GM23338 (cell line): ENCODE measurements at regions not wholly inside any gene's neighbourhood (a gene's known extent, or its start where the extent isn't known, plus 50 kb on each side); places are given as distances from the start of the nearest gene placed in this dataset.

ENCODE experiments used
- ATAC-seq: fragments of 200-7000 bp; cut with Tn5 transposase; 3 replicates; pipeline ENCODE4 v1.9.1; 2020
- DNase-seq: peaks from one replicate; pipeline ENCODE4 v3.0.0-alpha.2; 2015; ENCODE audit warnings: low spot score
- H2AFZ ChIP-seq: fragments of 200-600 bp; sonication (generic); 2 replicates; pipeline ENCODE4 v1.8.0; 2016; ENCODE audit warnings: antibody characterized with exemption, mild to moderate bottlenecking, moderate library complexity
- H3F3A ChIP-seq: fragments of 200-600 bp; sonication (generic); replicated peaks from 2 replicates; pipeline ENCODE4 v1.8.0; 2017; ENCODE audit warnings: antibody characterized with exemption, mixed run types, low read depth
- H3K27ac ChIP-seq: fragments of 200-600 bp; sonication (generic); 2 replicates; pipeline ENCODE4 v1.6.1; 2016; ENCODE audit warnings: low read depth
- H3K27me3 ChIP-seq: fragments of 200-600 bp; sonication (generic); 2 replicates; pipeline ENCODE4 v1.8.0; 2016; ENCODE audit warnings: mild to moderate bottlenecking, mixed run types, moderate library complexity; ENCODE audit not compliant: insufficient read depth
- H3K36me3 ChIP-seq: fragments of 200-600 bp; sonication (generic); 2 replicates; pipeline ENCODE4 v1.8.0; 2016; ENCODE audit warnings: mild to moderate bottlenecking; ENCODE audit not compliant: insufficient read depth
- H3K4me1 ChIP-seq: fragments of 200-600 bp; sonication (generic); 2 replicates; pipeline ENCODE4 v1.8.0; 2016; ENCODE audit warnings: mild to moderate bottlenecking, moderate library complexity; ENCODE audit not compliant: insufficient read depth
- H3K4me2 ChIP-seq: fragments of 200-600 bp; sonication (generic); 2 replicates; pipeline ENCODE4 v1.7.1; 2017; ENCODE audit warnings: mixed run types
- H3K4me3 ChIP-seq: fragments of 200-600 bp; sonication (generic); 2 replicates; pipeline ENCODE4 v1.6.1; 2016; ENCODE audit warnings: mixed run types
- H3K79me2 ChIP-seq: fragments of 200-600 bp; sonication (generic); replicated peaks from 2 replicates; pipeline ENCODE4 v1.8.0; 2017; ENCODE audit warnings: mild to moderate bottlenecking; ENCODE audit not compliant: insufficient read depth
- H3K9me2 ChIP-seq: fragments of 200-600 bp; sonication (generic); 2 replicates; pipeline ENCODE4 v1.8.0; 2017; ENCODE audit not compliant: insufficient read depth
- H4K20me1 ChIP-seq: fragments of 200-600 bp; sonication (generic); replicated peaks from 2 replicates; pipeline ENCODE4 v1.8.0; 2017; ENCODE audit warnings: mild to moderate bottlenecking; ENCODE audit not compliant: insufficient read depth
- H3K27ac Mint-ChIP-seq: 2 replicates; pipeline ENCODE4 v1.8.0; 2020; ENCODE audit warnings: inconsistent platforms, mild to moderate bottlenecking, moderate library complexity, mixed read lengths
- H3K27me3 Mint-ChIP-seq: 3 replicates; pipeline ENCODE4 v1.8.0; 2022; ENCODE audit warnings: low read depth, mild to moderate bottlenecking, moderate library complexity, mixed read lengths, inconsistent platforms; ENCODE audit not compliant: insufficient read depth, poor library complexity
- H3K36me3 Mint-ChIP-seq: 3 replicates; pipeline ENCODE4 v1.8.0; 2021; ENCODE audit warnings: low read depth, mild to moderate bottlenecking, inconsistent platforms, moderate library complexity, mixed read lengths
- H3K4me1 Mint-ChIP-seq: 3 replicates; pipeline ENCODE4 v1.8.0; 2020; ENCODE audit warnings: mild to moderate bottlenecking, inconsistent platforms, mixed read lengths
- H3K4me3 Mint-ChIP-seq: 3 replicates; pipeline ENCODE4 v1.8.0; 2021; ENCODE audit warnings: moderate library complexity, mild to moderate bottlenecking, inconsistent platforms, mixed read lengths
- H3K9me3 Mint-ChIP-seq: 3 replicates; pipeline ENCODE4 v1.8.0; 2020; ENCODE audit warnings: moderate library complexity, mild to moderate bottlenecking, inconsistent platforms, mixed read lengths
- CREB1 ChIP-seq: fragments of 250-450 bp; sonication (Bioruptor Pico); IDR thresholded peaks from 2 replicates; pipeline ENCODE4 v1.5.0; 2020; ENCODE audit warnings: low read depth, mild to moderate bottlenecking, moderate library complexity
- EZH2 ChIP-seq: fragments of 200-600 bp; sonication (generic); IDR thresholded peaks from one replicate; pipeline ENCODE4 v1.8.0; 2017; ENCODE audit warnings: antibody characterized with exemption, mild to moderate bottlenecking, low read depth; ENCODE audit not compliant: unreplicated experiment
- EZH2phosphoT487 ChIP-seq: fragments of 200-600 bp; sonication (generic); IDR thresholded peaks from one replicate; pipeline ENCODE4 v1.8.1; 2018; ENCODE audit warnings: antibody characterized with exemption; ENCODE audit not compliant: unreplicated experiment
- JUNB ChIP-seq: IDR thresholded peaks from one replicate; pipeline ENCODE4 v1.6.1; 2016; ENCODE audit warnings: antibody characterized with exemption; ENCODE audit not compliant: unreplicated experiment
- NANOG ChIP-seq: IDR thresholded peaks from 2 replicates; pipeline ENCODE4 v1.6.1; 2016; ENCODE audit warnings: antibody characterized with exemption, borderline replicate concordance
- ZNF331 ChIP-seq: fragments of 250-450 bp; sonication (Bioruptor Pico); IDR thresholded peaks from 2 replicates; pipeline ENCODE4 v1.5.0; 2020; ENCODE audit warnings: low read depth, mild to moderate bottlenecking, moderate library complexity
- TF ChIP-seq, protein P1 (sequence below): fragments of 250-450 bp; sonication (Bioruptor Pico); IDR thresholded peaks from 2 replicates; pipeline ENCODE4 v1.5.0; 2020; ENCODE audit warnings: mild to moderate bottlenecking, moderate library complexity

DNA sequence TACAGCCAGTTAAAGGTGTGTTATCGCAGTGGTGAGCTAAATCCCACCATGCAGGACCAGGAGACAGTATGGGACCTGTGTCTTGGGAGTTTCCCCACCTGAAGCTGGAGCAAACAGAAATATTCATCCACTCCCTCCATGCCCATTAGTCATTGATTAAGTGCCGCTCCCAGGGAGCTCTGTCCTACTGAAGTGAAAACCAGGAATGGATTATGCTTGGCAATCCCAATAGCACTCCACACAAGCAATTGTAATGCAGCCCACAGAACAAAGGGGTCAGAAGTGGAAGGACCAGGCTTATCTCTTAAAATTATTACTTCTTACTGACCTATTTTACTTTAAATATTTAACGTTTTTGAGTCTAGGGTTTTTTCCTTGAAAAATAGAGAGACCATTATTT lies 1005.4 kb downstream of the ADGRL2 start (continued):
- TF ChIP-seq, protein P1, sequence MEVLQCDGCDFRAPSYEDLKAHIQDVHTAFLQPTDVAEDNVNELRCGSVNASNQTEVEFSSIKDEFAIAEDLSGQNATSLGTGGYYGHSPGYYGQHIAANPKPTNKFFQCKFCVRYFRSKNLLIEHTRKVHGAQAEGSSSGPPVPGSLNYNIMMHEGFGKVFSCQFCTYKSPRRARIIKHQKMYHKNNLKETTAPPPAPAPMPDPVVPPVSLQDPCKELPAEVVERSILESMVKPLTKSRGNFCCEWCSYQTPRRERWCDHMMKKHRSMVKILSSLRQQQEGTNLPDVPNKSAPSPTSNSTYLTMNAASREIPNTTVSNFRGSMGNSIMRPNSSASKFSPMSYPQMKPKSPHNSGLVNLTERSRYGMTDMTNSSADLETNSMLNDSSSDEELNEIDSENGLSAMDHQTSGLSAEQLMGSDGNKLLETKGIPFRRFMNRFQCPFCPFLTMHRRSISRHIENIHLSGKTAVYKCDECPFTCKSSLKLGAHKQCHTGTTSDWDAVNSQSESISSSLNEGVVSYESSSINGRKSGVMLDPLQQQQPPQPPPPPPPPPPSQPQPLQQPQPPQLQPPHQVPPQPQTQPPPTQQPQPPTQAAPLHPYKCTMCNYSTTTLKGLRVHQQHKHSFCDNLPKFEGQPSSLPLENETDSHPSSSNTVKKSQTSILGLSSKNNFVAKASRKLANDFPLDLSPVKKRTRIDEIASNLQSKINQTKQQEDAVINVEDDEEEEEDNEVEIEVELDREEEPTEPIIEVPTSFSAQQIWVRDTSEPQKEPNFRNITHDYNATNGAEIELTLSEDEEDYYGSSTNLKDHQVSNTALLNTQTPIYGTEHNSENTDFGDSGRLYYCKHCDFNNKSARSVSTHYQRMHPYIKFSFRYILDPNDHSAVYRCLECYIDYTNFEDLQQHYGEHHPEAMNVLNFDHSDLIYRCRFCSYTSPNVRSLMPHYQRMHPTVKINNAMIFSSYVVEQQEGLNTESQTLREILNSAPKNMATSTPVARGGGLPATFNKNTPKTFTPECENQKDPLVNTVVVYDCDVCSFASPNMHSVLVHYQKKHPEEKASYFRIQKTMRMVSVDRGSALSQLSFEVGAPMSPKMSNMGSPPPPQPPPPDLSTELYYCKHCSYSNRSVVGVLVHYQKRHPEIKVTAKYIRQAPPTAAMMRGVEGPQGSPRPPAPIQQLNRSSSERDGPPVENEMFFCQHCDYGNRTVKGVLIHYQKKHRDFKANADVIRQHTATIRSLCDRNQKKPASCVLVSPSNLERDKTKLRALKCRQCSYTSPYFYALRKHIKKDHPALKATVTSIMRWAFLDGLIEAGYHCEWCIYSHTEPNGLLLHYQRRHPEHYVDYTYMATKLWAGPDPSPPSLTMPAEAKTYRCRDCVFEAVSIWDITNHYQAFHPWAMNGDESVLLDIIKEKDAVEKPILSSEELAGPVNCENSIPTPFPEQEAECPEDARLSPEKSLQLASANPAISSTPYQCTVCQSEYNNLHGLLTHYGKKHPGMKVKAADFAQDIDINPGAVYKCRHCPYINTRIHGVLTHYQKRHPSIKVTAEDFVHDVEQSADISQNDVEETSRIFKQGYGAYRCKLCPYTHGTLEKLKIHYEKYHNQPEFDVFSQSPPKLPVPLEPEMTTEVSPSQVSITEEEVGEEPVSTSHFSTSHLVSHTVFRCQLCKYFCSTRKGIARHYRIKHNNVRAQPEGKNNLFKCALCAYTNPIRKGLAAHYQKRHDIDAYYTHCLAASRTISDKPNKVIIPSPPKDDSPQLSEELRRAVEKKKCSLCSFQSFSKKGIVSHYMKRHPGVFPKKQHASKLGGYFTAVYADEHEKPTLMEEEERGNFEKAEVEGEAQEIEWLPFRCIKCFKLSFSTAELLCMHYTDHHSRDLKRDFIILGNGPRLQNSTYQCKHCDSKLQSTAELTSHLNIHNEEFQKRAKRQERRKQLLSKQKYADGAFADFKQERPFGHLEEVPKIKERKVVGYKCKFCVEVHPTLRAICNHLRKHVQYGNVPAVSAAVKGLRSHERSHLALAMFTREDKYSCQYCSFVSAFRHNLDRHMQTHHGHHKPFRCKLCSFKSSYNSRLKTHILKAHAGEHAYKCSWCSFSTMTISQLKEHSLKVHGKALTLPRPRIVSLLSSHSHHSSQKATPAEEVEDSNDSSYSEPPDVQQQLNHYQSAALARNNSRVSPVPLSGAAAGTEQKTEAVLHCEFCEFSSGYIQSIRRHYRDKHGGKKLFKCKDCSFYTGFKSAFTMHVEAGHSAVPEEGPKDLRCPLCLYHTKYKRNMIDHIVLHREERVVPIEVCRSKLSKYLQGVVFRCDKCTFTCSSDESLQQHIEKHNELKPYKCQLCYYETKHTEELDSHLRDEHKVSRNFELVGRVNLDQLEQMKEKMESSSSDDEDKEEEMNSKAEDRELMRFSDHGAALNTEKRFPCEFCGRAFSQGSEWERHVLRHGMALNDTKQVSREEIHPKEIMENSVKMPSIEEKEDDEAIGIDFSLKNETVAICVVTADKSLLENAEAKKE (CRISPR knock-in tag) = no peak
- TF ChIP-seq JUNB (no peak), EZH2phosphoT487 (no peak), NANOG (no peak), ZNF331 (CRISPR knock-in tag) (no peak)

DNA sequence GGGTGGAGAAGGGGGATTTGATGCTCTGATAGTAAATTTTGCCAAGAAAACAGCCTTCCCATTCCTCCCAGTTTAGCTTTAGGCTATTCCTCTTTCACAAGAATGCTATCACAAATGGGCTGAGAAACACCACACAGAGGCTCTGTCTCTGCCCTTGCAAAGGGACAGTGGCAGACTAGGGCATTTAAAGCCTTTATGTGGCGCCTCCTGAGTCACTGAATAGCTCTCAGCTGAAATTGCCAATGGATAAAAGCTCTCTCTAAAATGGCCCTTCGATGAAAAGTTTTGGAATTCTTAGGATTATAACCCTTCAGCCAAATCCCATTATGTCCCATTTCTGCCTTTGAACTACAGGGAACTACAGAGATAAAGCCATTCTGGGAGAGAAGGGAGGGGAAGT lies 1000.4 kb downstream of the ADGRL2 start:
- Histone ChIP-seq H2AFZ (no peak overlapping the region), H3K4me2 (no peak overlapping the region), H3K4me1 (no peaks in the 10 kb centered on the region; the same call in 1 of the 2 replicates), H3K27ac (no peak overlapping the region), H4K20me1 (no peaks in the 10 kb centered on the region), H3K4me3 (no peak overlapping the region), H3K9me2 (0 out of 2 replicates have a peak, but pooled peaks cover 7% of the 10 kb centered on the region), H3K79me2 (no peaks in the 10 kb centered on the region), H3F3A (no peaks in the 10 kb centered on the region), H3K36me3 (no peaks in the 10 kb centered on the region), H3K27me3 (no peaks in the 10 kb centered on the region)
- no peak for ATAC-seq
- H3K27me3 Mint-ChIP-seq = no peaks in the 10 kb centered on the region
- peaks cover 6% of the 10 kb centered on the region; the same call in 2 of the 3 replicates for H3K4me1 Mint-ChIP-seq
- peaks cover 15% of the 10 kb centered on the region; the same call in 2 of the 3 replicates for H3K36me3 Mint-ChIP-seq
- H3K27ac Mint-ChIP-seq = no peak overlapping the region
- H3K9me3 Mint-ChIP-seq = no peaks in the 10 kb centered on the region
- no peak overlapping the region for H3K4me3 Mint-ChIP-seq
- DNase-seq = no peak
- TF ChIP-seq CREB1 (CRISPR knock-in tag) (no peak), EZH2 (no peak), EZH2phosphoT487 (no peak)
- TF ChIP-seq, protein P1 (CRISPR knock-in tag) = no peak
